ENCODE measurements at regions not wholly inside any gene's neighbourhood (a gene's known extent, or its start where the extent isn't known, plus 50 kb on each side); places are given as distances from the start of the nearest gene placed in this dataset.

DNA sequence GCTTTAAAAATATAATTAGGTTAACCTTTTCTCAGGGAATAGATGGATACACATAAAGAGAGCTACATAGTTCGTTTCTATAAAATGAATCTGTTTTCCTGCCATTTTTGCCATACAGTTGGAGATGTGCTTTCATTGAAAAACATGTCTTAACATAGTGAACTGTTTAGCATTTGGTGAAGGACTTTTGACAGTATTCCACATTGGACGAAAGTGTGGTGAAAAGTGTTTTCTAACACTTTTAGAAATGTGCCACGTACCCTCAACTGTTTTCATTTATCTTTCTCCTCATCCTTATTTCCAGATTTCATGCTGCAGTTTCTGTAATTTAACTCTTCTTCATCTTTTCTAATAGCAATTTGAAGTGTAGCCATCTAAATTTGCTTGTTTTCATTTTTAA lies 249.1 kb upstream of the MTNR1B start:
- Histone ChIP-seq H3K27ac (no peak overlapping the region), H3K4me3 (no peak overlapping the region), H3K4me1 (no peaks in the 10 kb centered on the region), H3K36me3 (no peaks in the 10 kb centered on the region), H3K27me3 (no peaks in the 10 kb centered on the region), H3K9me3 (no peaks in the 10 kb centered on the region)
- DNase-seq, result no peak
- intact Hi-C loops (cut with DNase I), result no loop called here
- WGBS (ENCODE audit: insufficient coverage, low coverage, low lambda C conversion rate, missing lambda C conversion rate), result 60% methylated on average over 3 of the region's 3 CpGs
- ATAC-seq, result no peak
- TF ChIP-seq, protein P1, sequence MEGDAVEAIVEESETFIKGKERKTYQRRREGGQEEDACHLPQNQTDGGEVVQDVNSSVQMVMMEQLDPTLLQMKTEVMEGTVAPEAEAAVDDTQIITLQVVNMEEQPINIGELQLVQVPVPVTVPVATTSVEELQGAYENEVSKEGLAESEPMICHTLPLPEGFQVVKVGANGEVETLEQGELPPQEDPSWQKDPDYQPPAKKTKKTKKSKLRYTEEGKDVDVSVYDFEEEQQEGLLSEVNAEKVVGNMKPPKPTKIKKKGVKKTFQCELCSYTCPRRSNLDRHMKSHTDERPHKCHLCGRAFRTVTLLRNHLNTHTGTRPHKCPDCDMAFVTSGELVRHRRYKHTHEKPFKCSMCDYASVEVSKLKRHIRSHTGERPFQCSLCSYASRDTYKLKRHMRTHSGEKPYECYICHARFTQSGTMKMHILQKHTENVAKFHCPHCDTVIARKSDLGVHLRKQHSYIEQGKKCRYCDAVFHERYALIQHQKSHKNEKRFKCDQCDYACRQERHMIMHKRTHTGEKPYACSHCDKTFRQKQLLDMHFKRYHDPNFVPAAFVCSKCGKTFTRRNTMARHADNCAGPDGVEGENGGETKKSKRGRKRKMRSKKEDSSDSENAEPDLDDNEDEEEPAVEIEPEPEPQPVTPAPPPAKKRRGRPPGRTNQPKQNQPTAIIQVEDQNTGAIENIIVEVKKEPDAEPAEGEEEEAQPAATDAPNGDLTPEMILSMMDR (IDR thresholded peaks at IDR 0.05), result no peak
- TF ChIP-seq POLR2A (IDR thresholded peaks at IDR 0.05), result no peak

DNA sequence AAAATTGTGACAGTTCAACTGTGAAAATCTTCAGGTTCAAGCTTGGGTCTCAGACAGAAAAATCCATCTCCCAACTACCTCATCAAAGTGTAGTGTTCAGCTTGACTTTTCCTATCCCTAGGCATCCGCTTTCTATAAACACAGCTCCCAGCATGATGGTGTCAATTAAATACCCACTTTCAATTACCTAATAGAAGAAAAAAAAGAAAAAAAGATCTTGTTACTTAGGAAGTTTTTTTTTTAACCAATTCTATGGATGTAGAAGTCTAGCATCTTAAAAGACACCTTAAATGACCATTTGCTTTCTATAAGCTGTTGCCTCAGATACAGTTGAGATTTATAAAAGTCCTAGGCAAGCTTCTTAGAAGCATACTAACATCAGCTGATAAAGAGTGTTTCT lies 244.1 kb upstream of the MTNR1B start:
- no peaks in the 10 kb centered on the region for H3K27me3 ChIP-seq
- H3K27ac ChIP-seq, result no peak overlapping the region
- intact Hi-C loops (cut with DNase I), result no loop called here
- H3K36me3 ChIP-seq, result no peaks in the 10 kb centered on the region
- H3K4me1 ChIP-seq, result no peaks in the 10 kb centered on the region
- DNase-seq (no peak), ATAC-seq (no peak)
- TF ChIP-seq, protein P1 (IDR thresholded peaks at IDR 0.05), result no peak
- TF ChIP-seq POLR2A (IDR thresholded peaks at IDR 0.05), result no peak
- no peaks in the 10 kb centered on the region for H3K9me3 ChIP-seq
- WGBS (ENCODE audit: insufficient coverage, low coverage, low lambda C conversion rate, missing lambda C conversion rate), result 88% methylated on average over 1 of the region's 1 CpG
- H3K4me3 ChIP-seq, result no peak overlapping the region

DNA sequence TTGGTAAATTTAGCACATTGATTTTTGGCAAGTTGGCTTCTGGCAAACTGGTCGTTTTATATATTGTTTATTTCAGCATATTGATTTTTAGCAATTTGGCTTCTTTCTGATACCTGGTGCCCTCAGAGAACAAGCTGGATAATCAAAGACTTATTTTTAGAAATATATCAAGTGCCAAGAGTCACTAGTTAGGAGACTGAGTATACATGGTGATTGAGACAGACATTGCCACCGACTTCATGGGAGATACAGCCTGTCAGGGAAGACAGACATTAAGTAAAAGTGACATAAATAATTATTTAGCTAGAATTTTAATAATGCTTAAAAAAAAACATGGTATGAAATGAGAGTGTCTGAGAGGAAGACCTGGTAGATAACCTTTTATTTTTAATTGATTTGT lies 242.3 kb upstream of the MTNR1B start:
- H3K27me3 ChIP-seq, result no peaks in the 10 kb centered on the region
- no peak for TF ChIP-seq POLR2A (IDR thresholded peaks at IDR 0.05)
- TF ChIP-seq, protein P1 (IDR thresholded peaks at IDR 0.05), result no peak
- no peak overlapping the region for H3K27ac ChIP-seq
- WGBS (ENCODE audit: insufficient coverage, low coverage, low lambda C conversion rate, missing lambda C conversion rate), result 45% methylated on average over 2 of the region's 2 CpGs
- no peaks in the 10 kb centered on the region for H3K36me3 ChIP-seq
- ATAC-seq, result no peak
- H3K4me1 ChIP-seq, result no peaks in the 10 kb centered on the region
- H3K4me3 ChIP-seq, result no peak overlapping the region
- H3K9me3 ChIP-seq, result no peaks in the 10 kb centered on the region
- intact Hi-C loops (cut with DNase I), result no loop called here
- DNase-seq, result no peak

DNA sequence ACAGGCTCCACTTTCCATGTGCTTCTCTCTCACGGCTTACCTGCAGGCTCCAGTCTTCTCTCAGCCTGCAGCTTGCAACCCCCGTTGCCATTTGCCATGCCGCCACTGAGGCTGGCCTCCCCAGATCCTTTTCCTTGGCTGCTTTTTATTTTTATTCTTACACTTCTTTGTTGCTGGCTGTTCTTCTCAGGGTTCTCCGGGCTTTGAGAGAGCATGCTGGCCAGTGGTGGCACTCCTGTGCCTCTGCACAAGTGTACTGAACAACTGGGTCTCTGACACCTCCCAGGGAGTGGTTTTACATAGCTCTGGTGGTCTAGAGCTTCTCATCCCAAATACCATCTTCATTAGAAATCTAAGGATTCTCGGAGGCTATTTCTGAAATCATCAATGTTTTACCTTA lies 241.7 kb upstream of the MTNR1B start:
- intact Hi-C loops (cut with DNase I), result no loop called here
- Histone ChIP-seq H3K27me3 (no peaks in the 10 kb centered on the region), H3K9me3 (no peaks in the 10 kb centered on the region), H3K36me3 (no peaks in the 10 kb centered on the region), H3K4me3 (no peak overlapping the region), H3K27ac (no peak overlapping the region), H3K4me1 (no peaks in the 10 kb centered on the region)
- ATAC-seq (no peak), DNase-seq (no peak)
- no peak for TF ChIP-seq POLR2A (IDR thresholded peaks at IDR 0.05)
- TF ChIP-seq, protein P1 (IDR thresholded peaks at IDR 0.05), result no peak
- WGBS (ENCODE audit: insufficient coverage, low coverage, low lambda C conversion rate, missing lambda C conversion rate), result 60% methylated on average over 5 of the region's 5 CpGs

DNA sequence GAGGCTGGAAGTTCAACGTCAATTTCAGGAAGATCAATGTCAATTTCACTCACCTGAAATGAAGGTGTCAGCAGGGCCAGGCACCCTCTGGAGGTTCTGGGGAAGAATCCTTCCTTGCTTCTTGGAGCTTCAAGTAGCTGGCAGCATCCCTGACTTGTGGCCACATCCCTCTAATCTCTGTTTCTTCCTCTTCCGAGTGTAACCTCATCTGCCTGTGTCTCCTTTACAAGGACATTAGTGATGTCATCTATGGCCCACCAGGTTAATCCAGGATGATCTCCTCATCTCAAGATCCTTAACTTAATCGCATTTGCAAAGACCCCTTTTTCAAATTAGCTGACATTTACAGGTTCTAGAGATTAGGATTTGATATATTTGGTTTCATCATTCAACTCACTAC lies 240.8 kb upstream of the MTNR1B start:
- 49% methylated on average over 3 of the region's 3 CpGs for WGBS (ENCODE audit: insufficient coverage, low coverage, low lambda C conversion rate, missing lambda C conversion rate)

More for the DNA sequence above, 240.8 kb upstream of the MTNR1B start:
- no peaks in the 10 kb centered on the region for H3K4me1 ChIP-seq
- intact Hi-C loops (cut with DNase I), result no loop called here
- H3K27ac ChIP-seq, result no peak overlapping the region
- H3K27me3 ChIP-seq, result no peaks in the 10 kb centered on the region
- no peaks in the 10 kb centered on the region for H3K36me3 ChIP-seq
- TF ChIP-seq, protein P1 (IDR thresholded peaks at IDR 0.05), result no peak
- TF ChIP-seq POLR2A (IDR thresholded peaks at IDR 0.05), result no peak
- no peaks in the 10 kb centered on the region for H3K9me3 ChIP-seq
- DNase-seq (no peak), ATAC-seq (no peak)
- H3K4me3 ChIP-seq, result no peak overlapping the region
